SH-SY5Y (cell line): ENCODE measurements at regions not wholly inside any gene's neighbourhood (a gene's known extent, or its start where the extent isn't known, plus 50 kb on each side); places are given as distances from the start of the nearest gene placed in this dataset.

Experiments
- GATA2 ChIP-seq: IDR thresholded peaks from 2 replicates; pipeline ENCODE4 v1.6.1; 2011; ENCODE audit warnings: mild to moderate bottlenecking, low read depth, low read length
- GATA3 ChIP-seq: IDR thresholded peaks from 2 replicates; pipeline ENCODE4 v1.6.1; 2011; ENCODE audit warnings: low read depth, mild to moderate bottlenecking, low read length, moderate library complexity

- no peak for TF ChIP-seq GATA2
- TF ChIP-seq GATA3, result no peak
These were observed 141.9 kb downstream of the SPATA31D1 start for GRCh38 chr9:82130331-82131042.

DNA sequence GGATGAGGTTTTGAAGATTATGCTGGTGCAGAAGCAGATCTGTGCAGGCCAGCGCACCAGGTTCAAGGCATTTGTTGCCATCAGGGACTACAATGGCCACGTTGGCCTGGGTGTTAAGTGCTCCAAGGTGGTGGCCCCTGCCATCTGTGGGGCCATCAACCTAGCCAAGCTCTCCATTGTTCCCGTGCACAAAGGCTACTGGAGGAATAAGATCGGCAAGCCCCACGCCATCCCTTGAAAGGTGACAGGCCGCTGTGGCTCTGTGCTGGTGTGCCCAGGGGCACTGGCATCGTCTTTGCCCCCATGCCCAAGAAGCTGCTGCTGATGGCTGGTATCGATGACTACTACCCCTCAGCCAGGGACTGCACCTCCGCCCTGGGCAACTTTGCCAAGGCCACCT is 142.5 kb downstream of the SPATA31D1 start:
- TF ChIP-seq GATA2, result no peak
- TF ChIP-seq GATA3, result no peak

- TF ChIP-seq GATA2 (no peak), GATA3 (no peak)
These were observed 143.5 kb downstream of the SPATA31D1 start for GRCh38 chr9:82132024-82132423.

GRCh38 chr9:82134010-82134409 is 145.4 kb downstream of the SPATA31D1 start:
- no peak for TF ChIP-seq GATA3
- TF ChIP-seq GATA2, result no peak

GRCh38 chr9:82135106-82135505 is 146.5 kb downstream of the SPATA31D1 start:
- TF ChIP-seq GATA2 (no peak), GATA3 (no peak)

DNA sequence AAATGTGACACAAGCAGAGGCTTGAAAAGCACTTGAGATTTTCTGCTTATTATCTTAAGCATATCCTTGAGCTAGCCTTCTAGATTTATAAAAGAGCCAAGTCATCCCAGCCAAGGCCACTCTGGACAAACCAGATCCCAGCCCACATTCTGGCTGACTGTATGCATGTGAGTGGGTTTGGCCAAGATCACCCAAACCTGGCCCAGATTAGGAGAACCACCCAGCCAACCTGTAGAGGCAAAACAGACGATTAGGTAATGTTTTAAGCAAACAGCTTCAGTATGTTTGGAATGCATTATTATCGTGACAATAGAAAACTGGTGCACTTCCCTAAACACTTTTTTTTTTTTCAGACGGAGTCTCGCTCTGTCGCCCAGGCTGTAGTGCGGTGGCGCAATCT is 151.9 kb downstream of the SPATA31D1 start:
- no peak for TF ChIP-seq GATA2
- TF ChIP-seq GATA3, result no peak

- TF ChIP-seq GATA3 (no peak), GATA2 (no peak)
These were observed 156.2 kb downstream of the SPATA31D1 start for GRCh38 chr9:82144803-82145202.

DNA sequence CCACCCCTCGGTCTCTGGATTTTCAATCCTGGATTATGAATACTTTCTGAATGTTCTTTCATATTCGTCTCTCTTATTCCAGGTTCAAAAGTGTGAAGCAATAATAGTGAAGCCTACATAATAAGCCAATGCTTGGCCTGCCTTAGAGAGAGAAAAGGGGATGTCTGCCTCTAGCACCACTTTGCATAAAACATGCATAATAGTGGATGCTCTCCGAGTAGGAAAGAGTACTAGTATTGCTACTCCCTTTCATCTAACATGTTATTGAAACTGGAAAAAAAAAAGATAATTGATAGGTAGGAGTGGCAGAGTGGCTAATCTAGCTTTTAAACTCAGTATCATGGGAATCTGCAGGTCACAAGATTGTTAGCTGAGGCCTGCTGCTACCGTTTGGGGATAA is 158.1 kb downstream of the SPATA31D1 start:
- TF ChIP-seq GATA3, result no peak

DNA sequence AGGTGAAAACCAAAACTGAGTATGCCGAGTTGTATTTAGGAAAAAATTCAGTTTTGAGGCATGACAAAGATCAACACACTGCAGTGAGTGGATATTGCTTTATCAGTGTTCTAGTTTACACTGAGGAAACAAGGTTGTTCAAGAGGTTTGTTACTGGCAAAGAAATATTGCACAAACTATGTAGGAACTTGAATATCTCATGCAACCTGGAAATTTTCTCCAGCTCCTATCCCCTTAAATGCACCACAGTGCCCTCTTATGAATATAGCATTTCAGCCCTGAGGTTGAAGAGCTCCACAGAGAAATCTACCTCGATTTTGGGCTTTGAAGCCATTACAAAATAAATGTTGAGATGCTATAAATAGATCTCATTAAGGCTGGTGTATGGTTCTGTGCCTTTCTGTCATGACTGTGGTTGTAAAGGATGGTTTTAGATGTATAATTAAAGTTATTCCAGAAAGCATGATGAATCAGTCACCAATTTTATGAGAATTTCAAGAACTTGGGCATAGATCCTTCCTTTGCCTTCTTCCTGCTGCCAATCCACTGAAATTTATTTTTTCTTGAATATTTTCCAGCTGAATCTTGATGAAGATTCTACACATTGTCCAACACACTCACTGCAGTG is 159.3 kb downstream of the SPATA31D1 start:
- no peak for TF ChIP-seq GATA2
- no peak for TF ChIP-seq GATA3

DNA sequence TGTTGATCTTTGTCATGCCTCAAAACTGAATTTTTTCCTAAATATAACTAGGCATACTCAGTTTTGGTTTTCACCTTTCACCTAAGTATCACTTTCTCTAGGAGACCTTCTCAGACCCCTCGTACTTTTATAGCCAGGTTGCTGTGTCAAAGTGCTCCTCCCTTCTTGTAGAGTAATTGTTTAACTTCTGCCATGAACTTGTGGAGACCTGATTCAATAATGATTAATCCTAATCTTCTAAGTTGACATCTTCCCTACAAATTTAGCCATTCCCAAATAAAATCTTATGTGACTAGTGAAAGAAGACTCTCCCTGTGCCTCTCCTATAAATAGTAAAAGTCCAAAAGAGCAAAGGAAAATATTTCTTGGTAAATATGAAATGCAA is 159.8 kb downstream of the SPATA31D1 start:
- TF ChIP-seq GATA3 (no peak), GATA2 (no peak)

DNA sequence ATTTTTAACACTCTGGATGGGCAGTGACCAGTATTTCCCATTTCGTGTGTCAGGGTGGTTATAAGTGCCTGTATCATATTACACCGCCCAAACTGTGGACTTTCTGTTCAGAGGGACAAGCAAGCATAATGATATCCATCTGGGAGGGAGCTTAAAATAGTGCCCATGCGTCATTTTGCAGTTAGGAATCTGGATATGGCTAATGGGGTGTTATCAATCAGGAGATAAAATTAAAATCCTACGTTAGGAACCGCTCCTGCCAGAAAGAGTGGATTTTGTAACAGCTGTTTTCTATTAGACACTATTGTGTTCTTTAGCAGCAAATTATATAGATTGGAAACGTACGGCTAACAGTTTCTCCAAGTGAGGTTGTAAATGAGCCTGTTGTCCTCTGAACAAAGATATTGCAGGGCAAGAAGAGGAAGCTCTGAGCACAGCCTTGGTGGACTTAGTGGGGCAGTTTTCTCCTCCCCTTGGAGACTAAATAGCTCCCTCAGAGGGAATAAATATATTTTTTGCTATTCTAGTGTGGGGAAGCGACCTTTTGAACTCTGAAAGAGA is 160.4 kb downstream of the SPATA31D1 start:
- peak; percentile 92 for TF ChIP-seq GATA2
- TF ChIP-seq GATA3, result peak; percentile 93

GRCh38 chr9:82149501-82149946 is 161.0 kb downstream of the SPATA31D1 start:
- TF ChIP-seq GATA2 (no peak), GATA3 (no peak)

DNA sequence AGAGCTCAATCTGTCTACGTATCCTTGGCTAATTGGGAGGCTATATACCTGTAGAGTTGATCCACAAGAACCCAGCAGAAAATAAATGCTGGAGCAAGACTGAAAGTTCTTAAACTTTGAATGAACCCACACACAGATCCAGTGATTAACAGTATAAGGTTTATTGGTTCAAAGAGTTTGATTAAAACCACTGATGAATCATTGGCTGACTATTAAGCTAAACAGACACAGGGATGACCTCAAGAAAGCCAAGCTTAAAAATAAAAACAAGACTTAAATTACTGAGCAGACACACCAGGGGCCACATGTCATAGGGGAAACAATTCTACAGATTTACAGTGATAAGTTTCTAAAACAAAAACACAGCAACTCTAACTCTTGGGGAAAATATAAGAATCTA is 163.6 kb downstream of the SPATA31D1 start:
- TF ChIP-seq GATA2 (no peak), GATA3 (no peak)

DNA sequence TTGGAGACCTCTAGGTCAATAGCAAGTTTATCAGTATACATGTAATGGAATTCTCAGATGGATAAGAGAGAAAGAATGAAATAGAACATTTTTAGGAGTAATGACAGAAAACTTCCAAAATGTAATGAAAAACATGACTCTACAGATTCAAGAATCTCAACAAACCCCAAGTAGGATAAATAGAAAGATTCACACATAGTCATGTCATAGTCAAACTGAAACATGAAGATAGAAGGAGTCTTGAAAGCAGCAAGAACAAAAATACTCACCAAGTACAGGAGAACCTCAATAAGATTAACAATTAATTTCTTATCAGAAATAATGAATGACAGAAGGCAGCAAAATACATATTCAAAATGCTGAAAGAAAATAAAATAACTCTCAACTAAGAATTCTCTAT is 164.5 kb downstream of the SPATA31D1 start:
- TF ChIP-seq GATA3, result no peak
- TF ChIP-seq GATA2, result no peak

DNA sequence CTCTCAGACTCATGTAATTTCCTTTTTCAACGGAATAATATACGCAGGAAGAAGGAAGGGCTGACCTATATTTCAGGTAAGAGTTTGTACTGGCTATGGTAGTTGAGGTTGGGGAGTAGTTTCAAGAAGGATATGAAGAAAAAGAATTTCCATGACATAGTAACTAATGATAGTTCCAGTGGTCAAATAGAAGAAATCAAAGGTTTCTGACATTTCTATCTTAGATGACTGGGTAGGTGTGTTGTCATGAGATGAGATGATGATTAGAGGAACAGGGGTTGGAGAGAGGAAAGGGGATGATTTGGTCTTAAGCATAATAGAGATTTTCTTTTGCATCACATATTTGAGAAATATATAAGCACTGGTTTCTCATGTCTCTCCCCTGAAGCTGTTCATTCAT is 166.0 kb downstream of the SPATA31D1 start:
- TF ChIP-seq GATA2 (no peak), GATA3 (no peak)

DNA sequence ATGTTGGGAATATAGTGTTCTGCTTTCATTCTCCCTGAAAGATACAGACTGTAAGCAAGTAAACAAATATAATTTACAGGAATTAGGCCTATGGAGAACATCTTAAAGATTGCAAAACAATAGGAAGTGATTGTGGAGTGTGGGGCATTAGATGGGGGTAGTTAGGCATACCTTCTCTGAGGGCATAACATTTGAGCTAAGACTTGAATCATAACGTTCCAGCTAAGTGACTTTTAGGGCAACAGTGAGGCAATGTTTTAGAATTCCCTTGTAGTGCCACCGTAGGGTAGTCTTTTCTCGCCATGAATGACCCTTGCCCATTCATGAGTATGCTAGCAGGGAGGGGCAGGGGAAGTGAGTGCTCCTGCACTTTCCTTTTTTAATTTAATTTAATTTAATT is 173.3 kb downstream of the SPATA31D1 start:
- no peak for TF ChIP-seq GATA3
- TF ChIP-seq GATA2, result no peak

- TF ChIP-seq GATA3, result no peak
- TF ChIP-seq GATA2, result no peak
These were observed 175.6 kb downstream of the SPATA31D1 start for GRCh38 chr9:82164159-82164558.

GRCh38 chr9:82167296-82167695 is 178.7 kb downstream of the SPATA31D1 start:
- no peak for TF ChIP-seq GATA2
- TF ChIP-seq GATA3, result no peak
